ENCODE measurements at regions not wholly inside any gene's neighbourhood (a gene's known extent, or its start where the extent isn't known, plus 50 kb on each side); places are given as distances from the start of the nearest gene placed in this dataset.
A peak's percentile ranks its signal among the peaks of the same experiment; 100 is the strongest.

- peak overlapping the region; percentile 34 for H3K27ac ChIP-seq (ENCODE audit: low read length)
Observed at GRCh38 chr14:55500219-55500701, 59.8 kb upstream of the TBPL2 start.

GRCh38 chr14:55500708-55501107, 60.3 kb upstream of the TBPL2 start:
- Histone ChIP-seq H3K9me3 (ENCODE audit: insufficient read depth, low read length) (no peaks in the 10 kb centered on the region), H2AFZ (ENCODE audit: low read depth, low read length) (peak overlapping the region; percentile 84), H3K36me3 (replicated peaks; ENCODE audit: low read depth, low read length) (no peaks in the 10 kb centered on the region), H3K4me1 (ENCODE audit: low read length) (peaks cover 14% of the 10 kb centered on the region), H3K27ac (ENCODE audit: low read length) (peak overlapping the region; percentile 34), H3K27me3 (ENCODE audit: low read depth, low read length) (no peaks in the 10 kb centered on the region), H3K4me3 (ENCODE audit: low read length) (peak overlapping the region; percentile 67), H4K20me1 (ENCODE audit: insufficient read depth, low read length) (no peaks in the 10 kb centered on the region), H3K9ac (ENCODE audit: low read length) (peak overlapping the region; percentile 44; the same call in 1 of the 2 replicates), H3K4me2 (ENCODE audit: low read length) (peak overlapping the region; percentile 88), H3K79me2 (ENCODE audit: low read length) (no peaks in the 10 kb centered on the region)
- TF ChIP-seq CTCF (IDR thresholded peaks at IDR 0.05; ENCODE audit: low read depth, low read length) = no peak
- no peak for TF ChIP-seq EZH2phosphoT487 (IDR thresholded peaks at IDR 0.05; ENCODE audit: low read depth)

More at GRCh38 chr14:55500219-55500701, 59.8 kb upstream of the TBPL2 start:
- peak overlapping the region; percentile 88 for H3K4me2 ChIP-seq (ENCODE audit: low read length)
- H3K79me2 ChIP-seq (ENCODE audit: low read length) = no peaks in the 10 kb centered on the region
- no peaks in the 10 kb centered on the region for H3K27me3 ChIP-seq (ENCODE audit: low read depth, low read length)
- no peaks in the 10 kb centered on the region for H3K36me3 ChIP-seq (replicated peaks; ENCODE audit: low read depth, low read length)
- TF ChIP-seq EZH2phosphoT487 (IDR thresholded peaks at IDR 0.05; ENCODE audit: low read depth) (no peak), CTCF (IDR thresholded peaks at IDR 0.05; ENCODE audit: low read depth, low read length) (no peak)
- H3K4me1 ChIP-seq (ENCODE audit: low read length) = peaks cover 14% of the 10 kb centered on the region
- peak overlapping the region; percentile 67 for H3K4me3 ChIP-seq (ENCODE audit: low read length)
- H4K20me1 ChIP-seq (ENCODE audit: insufficient read depth, low read length) = no peaks in the 10 kb centered on the region
- peak overlapping the region; percentile 84 for H2AFZ ChIP-seq (ENCODE audit: low read depth, low read length)
- H3K9me3 ChIP-seq (ENCODE audit: insufficient read depth, low read length) = no peaks in the 10 kb centered on the region
- peak overlapping the region; percentile 44; the same call in 1 of the 2 replicates for H3K9ac ChIP-seq (ENCODE audit: low read length)

- TF ChIP-seq CTCF (IDR thresholded peaks at IDR 0.05; ENCODE audit: low read depth, low read length) (no peak), EZH2phosphoT487 (IDR thresholded peaks at IDR 0.05; ENCODE audit: low read depth) (no peak)
- H3K27ac ChIP-seq (ENCODE audit: low read length) = no peak overlapping the region
- no peak overlapping the region for H3K4me2 ChIP-seq (ENCODE audit: low read length)
- no peaks in the 10 kb centered on the region for H3K9me3 ChIP-seq (ENCODE audit: insufficient read depth, low read length)
- no peaks in the 10 kb centered on the region for H3K27me3 ChIP-seq (ENCODE audit: low read depth, low read length)
- H3K4me3 ChIP-seq (ENCODE audit: low read length) = no peak overlapping the region
- H2AFZ ChIP-seq (ENCODE audit: low read depth, low read length) = no peak overlapping the region
- H3K4me1 ChIP-seq (ENCODE audit: low read length) = peaks cover 14% of the 10 kb centered on the region
- no peaks in the 10 kb centered on the region for H3K79me2 ChIP-seq (ENCODE audit: low read length)
- H3K36me3 ChIP-seq (replicated peaks; ENCODE audit: low read depth, low read length) = no peaks in the 10 kb centered on the region
- H3K9ac ChIP-seq (ENCODE audit: low read length) = no peak overlapping the region
- H4K20me1 ChIP-seq (ENCODE audit: insufficient read depth, low read length) = no peaks in the 10 kb centered on the region
Observed at GRCh38 chr14:55502746-55503284, 62.4 kb upstream of the TBPL2 start.

- Histone ChIP-seq H3K27ac (ENCODE audit: low read length) (no peak overlapping the region), H3K9ac (ENCODE audit: low read length) (no peak overlapping the region), H3K79me2 (ENCODE audit: low read length) (no peaks in the 10 kb centered on the region), H3K9me3 (ENCODE audit: insufficient read depth, low read length) (no peaks in the 10 kb centered on the region), H4K20me1 (ENCODE audit: insufficient read depth, low read length) (no peaks in the 10 kb centered on the region), H3K4me3 (ENCODE audit: low read length) (no peak overlapping the region), H3K4me1 (ENCODE audit: low read length) (peaks cover 1% of the 10 kb centered on the region), H2AFZ (ENCODE audit: low read depth, low read length) (no peak overlapping the region), H3K27me3 (ENCODE audit: low read depth, low read length) (no peaks in the 10 kb centered on the region), H3K4me2 (ENCODE audit: low read length) (no peak overlapping the region), H3K36me3 (replicated peaks; ENCODE audit: low read depth, low read length) (no peaks in the 10 kb centered on the region)
- TF ChIP-seq CTCF (IDR thresholded peaks at IDR 0.05; ENCODE audit: low read depth, low read length) (no peak), EZH2phosphoT487 (IDR thresholded peaks at IDR 0.05; ENCODE audit: low read depth) (no peak)
Observed at GRCh38 chr14:55505846-55506245, 65.4 kb upstream of the TBPL2 start.

Measured in OCI-LY3 (cell line).